ENCODE measurements at regions not wholly inside any gene's neighbourhood (a gene's known extent, or its start where the extent isn't known, plus 50 kb on each side); places are given as distances from the start of the nearest gene placed in this dataset.

DNA sequence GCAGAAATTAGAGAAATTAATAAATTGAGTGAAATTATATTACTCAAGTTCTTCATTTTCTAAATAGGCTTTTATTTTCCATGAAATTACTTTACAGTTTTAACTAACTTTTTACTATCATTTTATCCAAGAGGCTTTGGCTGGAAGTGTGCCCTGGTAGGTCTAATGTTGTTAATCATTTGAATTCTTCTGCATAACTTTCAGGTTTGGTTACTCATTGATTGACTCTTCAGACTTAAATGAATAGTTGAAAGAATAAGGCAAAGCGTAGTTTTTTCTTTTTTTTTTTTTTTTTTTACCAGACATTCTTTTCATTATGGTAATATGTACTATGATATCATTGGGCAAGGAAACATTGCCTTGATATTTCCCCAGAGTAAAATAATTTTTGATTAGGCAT, 228.4 kb upstream of the MMADHC start:
- Histone ChIP-seq H3K36me3 (ENCODE audit: control insufficient read depth, insufficient read depth, low read length) (no peaks in the 10 kb centered on the region), H3K27me3 (ENCODE audit: control insufficient read depth, insufficient read depth, low read length) (no peaks in the 10 kb centered on the region), H3K4me3 (ENCODE audit: low read depth, low read length) (no peak overlapping the region)
- FAIRE-seq (no peak), DNase-seq (ENCODE audit: low read depth) (no peak)
- TF ChIP-seq, protein P1, sequence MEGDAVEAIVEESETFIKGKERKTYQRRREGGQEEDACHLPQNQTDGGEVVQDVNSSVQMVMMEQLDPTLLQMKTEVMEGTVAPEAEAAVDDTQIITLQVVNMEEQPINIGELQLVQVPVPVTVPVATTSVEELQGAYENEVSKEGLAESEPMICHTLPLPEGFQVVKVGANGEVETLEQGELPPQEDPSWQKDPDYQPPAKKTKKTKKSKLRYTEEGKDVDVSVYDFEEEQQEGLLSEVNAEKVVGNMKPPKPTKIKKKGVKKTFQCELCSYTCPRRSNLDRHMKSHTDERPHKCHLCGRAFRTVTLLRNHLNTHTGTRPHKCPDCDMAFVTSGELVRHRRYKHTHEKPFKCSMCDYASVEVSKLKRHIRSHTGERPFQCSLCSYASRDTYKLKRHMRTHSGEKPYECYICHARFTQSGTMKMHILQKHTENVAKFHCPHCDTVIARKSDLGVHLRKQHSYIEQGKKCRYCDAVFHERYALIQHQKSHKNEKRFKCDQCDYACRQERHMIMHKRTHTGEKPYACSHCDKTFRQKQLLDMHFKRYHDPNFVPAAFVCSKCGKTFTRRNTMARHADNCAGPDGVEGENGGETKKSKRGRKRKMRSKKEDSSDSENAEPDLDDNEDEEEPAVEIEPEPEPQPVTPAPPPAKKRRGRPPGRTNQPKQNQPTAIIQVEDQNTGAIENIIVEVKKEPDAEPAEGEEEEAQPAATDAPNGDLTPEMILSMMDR (IDR thresholded peaks at IDR 0.05; ENCODE audit: insufficient read depth, low read length, severe bottlenecking) = no peak

DNA sequence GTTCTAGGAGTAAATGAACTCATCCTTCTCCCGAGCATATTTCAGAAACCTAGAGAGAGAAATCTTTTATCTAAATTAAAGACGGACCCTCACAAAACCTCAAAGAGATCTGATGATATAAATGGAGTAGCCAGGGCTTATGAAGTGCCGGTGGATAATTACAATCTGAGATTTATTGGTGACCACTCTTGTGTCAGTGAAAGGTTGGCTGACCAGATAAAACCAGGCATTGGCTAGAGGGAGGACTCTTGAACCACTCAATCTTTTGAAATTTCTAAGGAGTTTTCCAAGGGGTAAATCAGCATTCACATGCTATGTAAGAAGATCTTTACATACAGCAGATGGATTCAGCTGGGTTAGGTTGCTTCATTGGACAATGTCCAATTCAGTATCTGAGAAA, 227.3 kb upstream of the MMADHC start:
- DNase-seq (ENCODE audit: low read depth) (no peak), FAIRE-seq (peak; percentile 81)
- Histone ChIP-seq H3K4me3 (ENCODE audit: low read depth, low read length) (no peak overlapping the region), H3K27me3 (ENCODE audit: control insufficient read depth, insufficient read depth, low read length) (no peaks in the 10 kb centered on the region), H3K36me3 (ENCODE audit: control insufficient read depth, insufficient read depth, low read length) (no peaks in the 10 kb centered on the region)
- TF ChIP-seq, protein P1 (IDR thresholded peaks at IDR 0.05; ENCODE audit: insufficient read depth, low read length, severe bottlenecking) = no peak

DNA sequence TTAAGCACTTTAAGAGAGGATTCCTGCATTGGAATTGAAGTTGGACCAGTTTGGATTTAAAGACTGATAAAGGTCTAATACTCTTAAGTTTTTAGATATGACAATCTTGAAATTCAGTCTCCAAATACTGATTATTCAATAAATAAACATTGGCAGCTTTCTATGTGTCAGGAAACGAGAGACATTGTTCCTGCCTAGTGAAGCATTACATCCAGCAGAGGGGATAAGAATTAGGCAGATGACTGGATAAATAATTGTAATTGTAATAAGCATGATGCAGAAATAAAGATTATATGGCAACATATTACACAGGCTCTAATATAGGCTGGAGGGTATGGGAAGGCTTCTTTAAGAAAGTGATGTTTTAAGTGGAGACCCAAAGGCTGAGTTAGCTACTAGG, 226.5 kb upstream of the MMADHC start:
- Histone ChIP-seq H3K27me3 (ENCODE audit: control insufficient read depth, insufficient read depth, low read length) (no peaks in the 10 kb centered on the region), H3K36me3 (ENCODE audit: control insufficient read depth, insufficient read depth, low read length) (no peaks in the 10 kb centered on the region), H3K4me3 (ENCODE audit: low read depth, low read length) (no peak overlapping the region)
- TF ChIP-seq, protein P1 (IDR thresholded peaks at IDR 0.05; ENCODE audit: insufficient read depth, low read length, severe bottlenecking) = no peak
- FAIRE-seq = no peak
- DNase-seq (ENCODE audit: low read depth) = no peak

DNA sequence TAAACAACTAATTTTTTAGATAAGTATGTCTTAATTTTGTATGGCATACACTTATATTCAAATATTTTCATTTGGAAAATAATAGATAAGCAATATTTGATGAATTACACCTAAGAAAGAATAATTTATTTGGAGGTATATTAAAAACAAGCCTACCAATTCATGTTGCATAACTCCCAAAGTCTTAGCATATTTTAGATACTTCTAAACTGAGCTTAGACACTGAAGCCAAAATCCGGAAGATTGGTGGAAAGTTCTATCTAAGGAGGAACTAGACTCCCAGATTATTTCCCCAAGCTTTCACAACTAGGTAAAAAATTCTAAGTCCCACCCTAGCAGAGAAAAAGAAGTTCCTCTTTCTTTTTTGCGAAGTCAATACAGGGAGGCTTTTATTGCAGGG, 221.0 kb upstream of the MMADHC start:
- TF ChIP-seq, protein P1 (IDR thresholded peaks at IDR 0.05; ENCODE audit: insufficient read depth, low read length, severe bottlenecking) = no peak
- Histone ChIP-seq H3K27me3 (ENCODE audit: control insufficient read depth, insufficient read depth, low read length) (no peaks in the 10 kb centered on the region), H3K4me3 (ENCODE audit: low read depth, low read length) (no peak overlapping the region), H3K36me3 (ENCODE audit: control insufficient read depth, insufficient read depth, low read length) (no peaks in the 10 kb centered on the region)
- DNase-seq (ENCODE audit: low read depth) (no peak), FAIRE-seq (no peak)

DNA sequence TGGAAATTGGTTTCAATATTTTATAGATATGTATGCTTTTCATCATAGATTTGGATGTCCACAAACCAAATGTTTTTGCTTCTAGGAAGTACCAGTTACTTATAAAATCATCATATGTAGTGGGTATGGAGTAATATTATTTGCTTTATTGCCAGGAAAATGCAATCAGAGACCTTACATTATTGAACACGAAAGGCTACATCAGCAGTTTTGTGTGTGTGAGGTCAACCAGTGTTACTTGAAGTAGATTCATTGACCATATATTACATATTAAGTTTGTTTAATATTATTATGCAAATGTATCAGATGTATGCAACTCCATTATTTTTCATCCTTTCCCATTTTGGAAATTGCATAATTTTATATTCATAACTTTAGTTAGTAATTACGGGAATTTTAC, 219.1 kb upstream of the MMADHC start:
- FAIRE-seq = no peak
- H3K4me3 ChIP-seq (ENCODE audit: low read depth, low read length) = no peak overlapping the region
- H3K27me3 ChIP-seq (ENCODE audit: control insufficient read depth, insufficient read depth, low read length) = no peaks in the 10 kb centered on the region
- TF ChIP-seq, protein P1 (IDR thresholded peaks at IDR 0.05; ENCODE audit: insufficient read depth, low read length, severe bottlenecking) = no peak
- no peak for DNase-seq (ENCODE audit: low read depth)
- no peaks in the 10 kb centered on the region for H3K36me3 ChIP-seq (ENCODE audit: control insufficient read depth, insufficient read depth, low read length)

All from bronchial epithelial cell (primary cell).